Caco-2 (cell line): ENCODE measurements at regions not wholly inside any gene's neighbourhood (a gene's known extent, or its start where the extent isn't known, plus 50 kb on each side); places are given as distances from the start of the nearest gene placed in this dataset.
A peak's percentile ranks its signal among the peaks of the same experiment; 100 is the strongest.

ENCODE experiments used
- BruUV-seq: library from RNA; stranded (reverse); fragments of 400-500 nt; replicated peaks from 2 replicates; lab custom pipeline; 2021; lab: Mats Ljungman, UMichigan
- CTCF ChIA-PET: fragments of 300-600 bp; sonication (Branson Sonifier 250); formaldehyde crosslinking; loops from one replicate; lab custom pipeline; 2022; ENCODE audit warnings: antibody characterized with exemption; lab: Charles Lee
- POLR2A ChIA-PET: fragments of 300-600 bp; sonication (Branson Sonifier 250); formaldehyde crosslinking; loops from one replicate; lab custom pipeline; 2022; ENCODE audit warnings: antibody characterized with exemption; lab: Charles Lee
- DNase-seq, 2 experiments: peaks; one replicate each; pipeline versions ENCODE4 v3.0.0 to v3.0.0-alpha.2; 2020 to 2022
- H3K27me3 ChIP-seq: replicated peaks from 2 replicates; pipeline ENCODE4 v1.6.0; 2011; ENCODE audit warnings: low read length; ENCODE audit not compliant: control insufficient read depth, insufficient read depth
- H3K36me3 ChIP-seq: 2 replicates; pipeline ENCODE4 v1.5.1; 2011; ENCODE audit warnings: low read length; ENCODE audit not compliant: control insufficient read depth, insufficient read depth
- H3K4me1 ChIP-seq: fragments of 250-450 bp; sonication (Bioruptor Pico); 2 replicates; pipeline ENCODE4 v1.5.1; 2020; ENCODE audit warnings: mild to moderate bottlenecking
- H3K4me3 ChIP-seq: 2 replicates; pipeline ENCODE4 v1.5.1; 2011; ENCODE audit warnings: low read depth, mild to moderate bottlenecking, control low read depth, low read length
- H3K9me3 ChIP-seq: fragments of 250-450 bp; sonication (Bioruptor Pico); 2 replicates; pipeline ENCODE4 v1.5.1; 2020; ENCODE audit warnings: mild to moderate bottlenecking, moderate library complexity
- H3K27ac Mint-ChIP-seq: one replicate; pipeline ENCODE4 v1.8.0; 2022; ENCODE audit warnings: mixed read lengths; ENCODE audit not compliant: unreplicated experiment
- H3K27me3 Mint-ChIP-seq: one replicate; pipeline ENCODE4 v1.8.0; 2022; ENCODE audit warnings: mixed read lengths; ENCODE audit not compliant: insufficient read depth, unreplicated experiment
- H3K36me3 Mint-ChIP-seq: one replicate; pipeline ENCODE4 v1.8.0; 2022; ENCODE audit warnings: mild to moderate bottlenecking, mixed read lengths; ENCODE audit not compliant: insufficient read depth, unreplicated experiment
- H3K4me1 Mint-ChIP-seq: one replicate; pipeline ENCODE4 v1.8.0; 2022; ENCODE audit warnings: low read depth, mixed read lengths; ENCODE audit not compliant: unreplicated experiment
- H3K4me3 Mint-ChIP-seq: one replicate; pipeline ENCODE4 v1.8.0; 2022; ENCODE audit warnings: mild to moderate bottlenecking, moderate library complexity, mixed read lengths; ENCODE audit not compliant: unreplicated experiment
- H3K9me3 Mint-ChIP-seq: one replicate; pipeline ENCODE4 v1.8.0; 2022; ENCODE audit warnings: mixed read lengths; ENCODE audit not compliant: unreplicated experiment
- intact Hi-C: fragments of 100-400 bp; cut with micrococcal nuclease; formaldehyde crosslinking; loops from one replicate; pipeline ENCODE4 v1.10.0; 2022; ENCODE audit not compliant: unreplicated experiment
- TF ChIP-seq, protein P1 (sequence below), 2 experiments: fragments of 200-600 bp in 1 of 2; IDR thresholded peaks; 1 replicate in 1 of 2; 2 replicates in 1 of 2; pipeline versions ENCODE4 v1.5.1 to v1.8.0; 2011 to 2022; ENCODE audit warnings: antibody characterized with exemption in 1 of 2, control low read depth in 1 of 2, inconsistent platforms in 1 of 2, low read depth in 1 of 2, low read length in 1 of 2, mild to moderate bottlenecking in 1 of 2, moderate library complexity in 1 of 2; ENCODE audit not compliant: insufficient read depth in 1 of 2, severe bottlenecking in 1 of 2, unreplicated experiment in 1 of 2

DNA sequence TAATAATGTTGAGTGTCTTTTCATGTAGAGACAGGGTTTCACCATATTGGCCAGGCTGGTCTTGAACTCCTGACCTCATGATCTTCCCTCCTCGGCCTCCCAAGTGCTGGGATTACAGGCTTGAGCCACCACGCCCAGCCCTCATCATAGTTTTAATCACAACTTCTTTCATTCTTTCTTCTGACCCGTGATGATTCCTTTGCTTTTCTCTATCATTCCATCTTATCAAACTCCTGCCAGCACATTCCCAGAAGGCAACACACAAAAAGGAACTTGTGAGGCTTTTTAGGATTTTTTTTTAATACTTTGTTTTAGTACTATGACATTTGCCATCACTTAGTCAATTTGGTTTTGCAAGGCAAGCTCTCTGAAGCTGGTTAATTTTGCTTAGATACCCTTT, 77.5 kb upstream of the MEOX2 start:
- POLR2A ChIA-PET: no interaction called here
- Mint-ChIP-seq H3K9me3 (peaks cover 40% of the 10 kb centered on the region), H3K4me1 (peaks cover 21% of the 10 kb centered on the region), H3K27me3 (no peaks in the 10 kb centered on the region), H3K27ac (peak overlapping the region; percentile 90), H3K4me3 (no peak overlapping the region), H3K36me3 (peaks cover 7% of the 10 kb centered on the region)
- no peak for DNase-seq
- Histone ChIP-seq H3K4me3 (no peak overlapping the region), H3K9me3 (peaks cover 24% of the 10 kb centered on the region), H3K4me1 (peaks cover 40% of the 10 kb centered on the region), H3K27me3 (no peaks in the 10 kb centered on the region), H3K36me3 (peaks cover 1% of the 10 kb centered on the region; the same call in 1 of the 2 replicates)
- no TSS peak for BruUV-seq
- intact Hi-C loops: loop anchor here (2.0 kb wide), 1 partner anchor 335 kb away; no protein-coding TSS in a partner anchor
- CTCF ChIA-PET: no interaction called here
- TF ChIP-seq, protein P1, sequence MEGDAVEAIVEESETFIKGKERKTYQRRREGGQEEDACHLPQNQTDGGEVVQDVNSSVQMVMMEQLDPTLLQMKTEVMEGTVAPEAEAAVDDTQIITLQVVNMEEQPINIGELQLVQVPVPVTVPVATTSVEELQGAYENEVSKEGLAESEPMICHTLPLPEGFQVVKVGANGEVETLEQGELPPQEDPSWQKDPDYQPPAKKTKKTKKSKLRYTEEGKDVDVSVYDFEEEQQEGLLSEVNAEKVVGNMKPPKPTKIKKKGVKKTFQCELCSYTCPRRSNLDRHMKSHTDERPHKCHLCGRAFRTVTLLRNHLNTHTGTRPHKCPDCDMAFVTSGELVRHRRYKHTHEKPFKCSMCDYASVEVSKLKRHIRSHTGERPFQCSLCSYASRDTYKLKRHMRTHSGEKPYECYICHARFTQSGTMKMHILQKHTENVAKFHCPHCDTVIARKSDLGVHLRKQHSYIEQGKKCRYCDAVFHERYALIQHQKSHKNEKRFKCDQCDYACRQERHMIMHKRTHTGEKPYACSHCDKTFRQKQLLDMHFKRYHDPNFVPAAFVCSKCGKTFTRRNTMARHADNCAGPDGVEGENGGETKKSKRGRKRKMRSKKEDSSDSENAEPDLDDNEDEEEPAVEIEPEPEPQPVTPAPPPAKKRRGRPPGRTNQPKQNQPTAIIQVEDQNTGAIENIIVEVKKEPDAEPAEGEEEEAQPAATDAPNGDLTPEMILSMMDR (IDR thresholded peaks at IDR 0.05; ENCODE audit: insufficient read depth in 1 of 2, low read depth in 1 of 2, low read length in 1 of 2, severe bottlenecking in 1 of 2, unreplicated experiment in 1 of 2): no peak

DNA sequence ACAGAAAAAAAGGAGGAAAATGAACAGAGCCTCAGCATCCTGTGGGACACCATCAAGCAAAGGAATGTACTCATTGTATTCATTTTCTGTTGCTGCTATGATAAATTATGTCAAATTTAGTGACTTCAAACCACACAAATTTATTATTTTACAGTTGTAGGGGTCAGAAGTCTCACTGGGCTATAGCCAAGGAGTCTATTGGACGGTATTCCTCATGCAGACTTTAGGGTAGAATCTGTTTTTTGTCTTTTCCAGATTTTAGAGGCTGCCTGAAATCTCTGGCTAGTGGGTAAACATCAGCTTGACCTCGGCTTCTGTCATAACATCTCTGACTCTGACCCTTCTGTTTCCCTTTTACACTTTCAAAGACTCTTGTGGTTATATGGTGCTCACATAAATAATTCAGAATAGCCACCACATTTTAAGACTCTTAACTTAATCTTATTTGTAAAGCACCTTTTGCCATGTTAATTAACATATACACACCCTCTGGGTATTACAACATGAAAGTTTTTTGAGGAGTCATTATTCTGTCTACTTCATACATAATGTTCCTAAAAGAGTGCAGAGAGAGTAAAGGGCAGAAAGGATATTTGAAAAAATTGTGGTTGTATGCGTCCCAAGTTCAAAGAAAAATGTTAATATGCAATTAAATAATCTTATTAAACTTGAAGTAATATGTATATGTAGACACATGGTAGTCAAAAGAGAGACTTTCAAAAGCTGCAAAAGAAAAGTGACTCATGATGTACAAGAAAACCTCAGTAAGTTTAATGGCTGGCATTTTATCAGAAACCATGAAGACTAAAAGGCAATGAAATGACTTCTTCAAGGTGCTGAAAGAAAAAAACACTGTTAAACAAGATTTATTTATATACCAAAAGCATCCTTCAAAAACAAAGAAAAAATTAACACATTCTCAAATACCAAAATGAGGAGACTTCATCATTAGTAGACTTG, 70.8 kb upstream of the MEOX2 start:
- no peak overlapping the region for H3K4me3 Mint-ChIP-seq
- CTCF ChIA-PET: no interaction called here
- H3K4me1 Mint-ChIP-seq: no peaks in the 10 kb centered on the region
- TF ChIP-seq, protein P1 (IDR thresholded peaks at IDR 0.05; ENCODE audit: insufficient read depth in 1 of 2, low read depth in 1 of 2, low read length in 1 of 2, severe bottlenecking in 1 of 2, unreplicated experiment in 1 of 2): no peak
- Histone ChIP-seq H3K36me3 (no peaks in the 10 kb centered on the region), H3K9me3 (peaks cover 11% of the 10 kb centered on the region; the same call in 1 of the 2 replicates), H3K4me3 (no peak overlapping the region), H3K4me1 (no peaks in the 10 kb centered on the region), H3K27me3 (no peaks in the 10 kb centered on the region)
- DNase-seq: no peak
- POLR2A ChIA-PET: no interaction called here
- H3K27ac Mint-ChIP-seq: no peak overlapping the region
- H3K27me3 Mint-ChIP-seq: no peaks in the 10 kb centered on the region
- no TSS peak for BruUV-seq
- H3K36me3 Mint-ChIP-seq: no peaks in the 10 kb centered on the region
- intact Hi-C loops: no loop called here
- H3K9me3 Mint-ChIP-seq: peaks cover 12% of the 10 kb centered on the region

DNA sequence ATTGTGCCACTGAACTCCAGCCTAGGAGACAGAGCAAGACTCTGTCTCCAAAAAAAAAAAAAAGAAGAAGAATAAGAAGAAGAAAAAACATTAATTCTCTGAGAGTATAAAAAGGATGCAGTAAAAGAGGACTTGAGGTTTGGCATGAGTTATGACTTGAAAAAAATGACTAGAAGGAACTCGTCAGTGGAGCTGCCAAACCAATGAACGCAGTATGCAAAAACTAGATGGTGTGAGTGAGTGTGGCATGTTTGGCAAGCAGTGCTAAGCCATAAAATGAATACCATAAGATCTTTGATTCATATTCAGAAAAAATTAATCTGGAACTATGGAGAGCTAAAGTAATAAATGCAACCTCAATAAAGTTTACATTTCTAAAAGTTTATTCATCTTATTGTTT, 68.6 kb upstream of the MEOX2 start:
- Histone ChIP-seq H3K27me3 (no peaks in the 10 kb centered on the region), H3K36me3 (no peaks in the 10 kb centered on the region), H3K4me3 (no peak overlapping the region), H3K4me1 (no peaks in the 10 kb centered on the region), H3K9me3 (peaks cover 11% of the 10 kb centered on the region; the same call in 1 of the 2 replicates)
- intact Hi-C loops: no loop called here
- Mint-ChIP-seq H3K9me3 (peaks cover 15% of the 10 kb centered on the region), H3K36me3 (no peaks in the 10 kb centered on the region), H3K27ac (no peak overlapping the region), H3K4me1 (no peaks in the 10 kb centered on the region), H3K27me3 (no peaks in the 10 kb centered on the region), H3K4me3 (no peak overlapping the region)
- TF ChIP-seq, protein P1 (IDR thresholded peaks at IDR 0.05; ENCODE audit: insufficient read depth in 1 of 2, low read depth in 1 of 2, low read length in 1 of 2, severe bottlenecking in 1 of 2, unreplicated experiment in 1 of 2): no peak
- no peak for DNase-seq
- no TSS peak for BruUV-seq
- ChIA-PET CTCF (no interaction called here), POLR2A (no interaction called here)
